ENCODE measurements at regions not wholly inside any gene's neighbourhood (a gene's known extent, or its start where the extent isn't known, plus 50 kb on each side); places are given as distances from the start of the nearest gene placed in this dataset.
"Not testable (repeated sequence)": the region's sequence is repeated elsewhere in the genome, so short reads cannot be mapped to it uniquely, and the experiment has no call there.

GRCh38 chr11:7143908-7144307 is 55.1 kb downstream of the RBMXL2 start:
- Histone ChIP-seq H3K36me3 (no peaks in the 10 kb centered on the region), H3K27me3 (no peaks in the 10 kb centered on the region), H3K9me3 (peaks cover 0 to 3% of the 10 kb centered on the region in 2 donors), H3K4me3 (no peak overlapping the region), H3K27ac (no peak overlapping the region), H3K4me1 (no peaks in the 10 kb centered on the region)
- no peak for DNase-seq
- TF ChIP-seq CTCF (IDR thresholded peaks at IDR 0.05) (peak in 2 of 5 experiments; percentile 11 to 25), EP300 (IDR thresholded peaks at IDR 0.05; ENCODE audit: low read depth) (no peak)
- intact Hi-C loops (cut with DNase I; ENCODE audit: low total_unique reads): no loop called here
- in situ Hi-C loops (cut with MboI; ENCODE audit: low pct_ligation_motif_present in 1 of 4, low pct_unique_long_range_greater_than_20kb in 1 of 4, low sequenced_read_pairs in 3 of 4): no loop called here
- WGBS, 2 donors (ENCODE audit: low coverage in 1 of 2): 0 to 32% methylated on average over 1 of the region's 1 CpG

- H3K27ac ChIP-seq; H3K4me3 ChIP-seq; H3K27me3 ChIP-seq; in situ Hi-C loops (cut with MboI; ENCODE audit: low pct_ligation_motif_present in 1 of 4, low pct_unique_long_range_greater_than_20kb in 1 of 4, low sequenced_read_pairs in 3 of 4); H3K9me3 ChIP-seq; H3K36me3 ChIP-seq; intact Hi-C loops (cut with DNase I; ENCODE audit: low total_unique reads); DNase-seq; H3K4me1 ChIP-seq: not testable (repeated sequence)
- WGBS, 2 donors (ENCODE audit: low coverage in 1 of 2): 85 to 86% methylated on average over 4 of the region's 4 CpGs
Measured at GRCh38 chr11:7150104-7150503, 61.3 kb downstream of the RBMXL2 start.

GRCh38 chr11:7154881-7155361 is 66.1 kb downstream of the RBMXL2 start:
- no peak for DNase-seq
- Histone ChIP-seq H3K27ac (peak overlapping the region in 1 of 4 donors; percentile 30), H3K4me3 (no peak overlapping the region), H3K4me1 (no peaks in the 10 kb centered on the region), H3K27me3 (no peaks in the 10 kb centered on the region), H3K36me3 (no peaks in the 10 kb centered on the region), H3K9me3 (no peaks in the 10 kb centered on the region)
- intact Hi-C loops (cut with DNase I; ENCODE audit: low total_unique reads): no loop called here
- WGBS, 2 donors (ENCODE audit: low coverage in 1 of 2): 24 to 29% methylated on average over 2 of the region's 2 CpGs
- TF ChIP-seq POLR2AphosphoS5 (IDR thresholded peaks at IDR 0.05): peak in 2 of 3 donors; percentile 61 to 81
- no peak for TF ChIP-seq EP300 (IDR thresholded peaks at IDR 0.05; ENCODE audit: low read depth)
- in situ Hi-C loops (cut with MboI; ENCODE audit: low pct_ligation_motif_present in 1 of 4, low pct_unique_long_range_greater_than_20kb in 1 of 4, low sequenced_read_pairs in 3 of 4): no loop called here

GRCh38 chr11:7160814-7161489 is 72.2 kb downstream of the RBMXL2 start:
- Histone ChIP-seq H3K9me3 (no peaks in the 10 kb centered on the region), H3K4me3 (no peak overlapping the region), H3K36me3 (no peaks in the 10 kb centered on the region), H3K4me1 (no peaks in the 10 kb centered on the region), H3K27me3 (no peaks in the 10 kb centered on the region), H3K27ac (no peak overlapping the region)
- DNase-seq: no peak
- in situ Hi-C loops (cut with MboI; ENCODE audit: low pct_ligation_motif_present in 1 of 4, low pct_unique_long_range_greater_than_20kb in 1 of 4, low sequenced_read_pairs in 3 of 4) (no loop called here), intact Hi-C loops (cut with DNase I; ENCODE audit: low total_unique reads) (no loop called here)
- TF ChIP-seq CTCF (IDR thresholded peaks at IDR 0.05) (no peak), POLR2A (IDR thresholded peaks at IDR 0.05) (no peak), EP300 (IDR thresholded peaks at IDR 0.05; ENCODE audit: low read depth) (no peak), POLR2AphosphoS5 (IDR thresholded peaks at IDR 0.05) (no peak)
- 17 to 21% methylated on average over 1 to 3 of the region's 3 CpGs for WGBS, 2 donors (ENCODE audit: low coverage in 1 of 2)

- Histone ChIP-seq H3K27me3 (no peaks in the 10 kb centered on the region), H3K27ac (no peak overlapping the region), H3K4me1 (no peaks in the 10 kb centered on the region), H3K36me3 (no peaks in the 10 kb centered on the region), H3K4me3 (no peak overlapping the region), H3K9me3 (no peaks in the 10 kb centered on the region)
- WGBS, 2 donors (ENCODE audit: low coverage in 1 of 2): 37 to 39% methylated on average over 3 of the region's 3 CpGs
- DNase-seq: no peak
- intact Hi-C loops (cut with DNase I; ENCODE audit: low total_unique reads) (no loop called here), in situ Hi-C loops (cut with MboI; ENCODE audit: low pct_ligation_motif_present in 1 of 4, low pct_unique_long_range_greater_than_20kb in 1 of 4, low sequenced_read_pairs in 3 of 4) (no loop called here)
- no peak for TF ChIP-seq EP300 (IDR thresholded peaks at IDR 0.05; ENCODE audit: low read depth)
- no peak for TF ChIP-seq POLR2A (IDR thresholded peaks at IDR 0.05)
- no peak for TF ChIP-seq CTCF (IDR thresholded peaks at IDR 0.05)
- TF ChIP-seq POLR2AphosphoS5 (IDR thresholded peaks at IDR 0.05): no peak
Measured at GRCh38 chr11:7165911-7166310, 77.1 kb downstream of the RBMXL2 start.

Data from transverse colon (tissue), 4 donors.